Suprapubic skin (tissue), 4 donors: ENCODE measurements at regions not wholly inside any gene's neighbourhood (a gene's known extent, or its start where the extent isn't known, plus 50 kb on each side); places are given as distances from the start of the nearest gene placed in this dataset.

Experiments
- CTCF ChIP-seq, 2 donors: fragments of 200-600 bp in 1 of 2; fragments of 450-650 bp in 1 of 2; sonication (generic) in 1 of 2; IDR thresholded peaks; one replicate each; pipeline ENCODE4 v1.5.1; 2016 to 2019; ENCODE audit warnings: antibody characterized with exemption in 2 of 2, mild to moderate bottlenecking in 1 of 2, moderate library complexity in 1 of 2
- EP300 ChIP-seq: sonication (generic); formaldehyde crosslinking; IDR thresholded peaks from one replicate; pipeline ENCODE4 v1.6.1; 2017; ENCODE audit warnings: antibody characterized with exemption
- POLR2A ChIP-seq, 2 donors: fragments of 450-650 bp; IDR thresholded peaks; one replicate each; pipeline ENCODE4 v1.6.1; 2017; ENCODE audit warnings: antibody characterized with exemption in 2 of 2, mild to moderate bottlenecking in 2 of 2, moderate library complexity in 2 of 2
- POLR2AphosphoS5 ChIP-seq, 3 donors: sonication (generic); formaldehyde crosslinking; IDR thresholded peaks; one replicate each; pipeline ENCODE4 v1.6.1; 2017; ENCODE audit warnings: antibody characterized with exemption in 3 of 3

- no peak for TF ChIP-seq CTCF (IDR thresholded peaks at IDR 0.05)
- no peak for TF ChIP-seq POLR2A (IDR thresholded peaks at IDR 0.05)
- TF ChIP-seq EP300, result no peak
- TF ChIP-seq POLR2AphosphoS5 (IDR thresholded peaks at IDR 0.05), result no peak
Measured at GRCh38 chr7:26066736-26067135, 85.3 kb upstream of the NFE2L3 start.
